Endothelial cell of umbilical vein (primary cell): ENCODE measurements at regions not wholly inside any gene's neighbourhood (a gene's known extent, or its start where the extent isn't known, plus 50 kb on each side); places are given as distances from the start of the nearest gene placed in this dataset.

Experiments
- BruUV-seq: library from RNA; stranded (reverse); fragments of 400-500 nt; replicated peaks from 2 replicates; lab custom pipeline; 2021; lab: Mats Ljungman, UMichigan
- CTCF ChIA-PET: fragments of 300-600, 350-600 bp; sonication (Branson Sonifier 250); formaldehyde crosslinking; loops from one replicate; lab custom pipeline; 2021; ENCODE audit warnings: antibody characterized with exemption, inconsistent platforms; lab: Charles Lee
- POLR2A ChIA-PET: fragments of 300-600, 350-600 bp; sonication (Branson Sonifier 250); formaldehyde crosslinking; loops from one replicate; lab custom pipeline; 2021; ENCODE audit warnings: antibody characterized with exemption, inconsistent platforms; lab: Charles Lee
- DNase-seq: peaks from one replicate; pipeline ENCODE4 v3.0.0-alpha.2; 2011; ENCODE audit warnings: low read depth, low spot score
- FAIRE-seq: peaks from 2 replicates; lab custom pipeline; 2011; peaks lifted over from hg19 to GRCh38; lab: Jason Lieb, UNC
- H2AFZ ChIP-seq: 2 replicates; pipeline ENCODE4 v1.6.0; 2012; ENCODE audit warnings: low read depth, low read length, control low read depth, inconsistent platforms
- H3K27ac ChIP-seq: 2 replicates; pipeline ENCODE4 v1.5.1; 2011; ENCODE audit warnings: low read depth, mild to moderate bottlenecking, control low read depth, low read length, moderate library complexity; ENCODE audit not compliant: insufficient read depth
- H3K27me3 ChIP-seq, 2 experiments: 2 replicates each; pipeline versions ENCODE4 v1.6.0 to v1.6.1; 2011; ENCODE audit warnings: low read length in 2 of 2, mixed read lengths in 1 of 2; ENCODE audit not compliant: control insufficient read depth in 2 of 2, insufficient read depth in 2 of 2
- H3K36me3 ChIP-seq, 2 experiments: 2 replicates in 1 of 2; 3 replicates in 1 of 2; pipeline ENCODE4 v1.5.1; 2011; ENCODE audit warnings: low read length in 2 of 2, mild to moderate bottlenecking in 1 of 2, moderate library complexity in 1 of 2; ENCODE audit not compliant: control insufficient read depth in 2 of 2, insufficient read depth in 2 of 2; ENCODE audit errors: extremely low read depth in 1 of 2
- H3K4me1 ChIP-seq: 3 replicates; pipeline ENCODE4 v1.5.1; 2011; ENCODE audit warnings: mild to moderate bottlenecking, low read length; ENCODE audit not compliant: control insufficient read depth, insufficient read depth; ENCODE audit errors: extremely low read depth
- H3K4me2 ChIP-seq: 2 replicates; pipeline ENCODE4 v1.6.1; 2011; ENCODE audit warnings: low read length, control low read depth, mixed read lengths; ENCODE audit not compliant: insufficient read depth
- H3K4me3 ChIP-seq, 3 experiments: fragments of 200-600 bp in 1 of 3; sonication (generic), shearing (Covaris generic) in 1 of 3; replicated peaks in 1 of 3; 2 replicates each; pipeline ENCODE4 v1.5.1; 2011 to 2016; ENCODE audit warnings: control low read depth in 3 of 3, low read length in 3 of 3, mild to moderate bottlenecking in 2 of 3, inconsistent platforms in 1 of 3, low read depth in 1 of 3, moderate library complexity in 1 of 3; ENCODE audit not compliant: insufficient read depth in 1 of 3
- H3K79me2 ChIP-seq: 2 replicates; pipeline ENCODE4 v1.6.0; 2012; ENCODE audit warnings: low read length, inconsistent platforms; ENCODE audit not compliant: control insufficient read depth, insufficient read depth
- H3K9ac ChIP-seq: replicated peaks from 2 replicates; pipeline ENCODE3; 2011; ENCODE audit warnings: low read length, control low read depth; ENCODE audit not compliant: insufficient read depth; ENCODE audit errors: extremely low read depth
- H3K9me1 ChIP-seq: replicated peaks from 3 replicates; pipeline ENCODE4 v1.6.0; 2011; ENCODE audit warnings: mild to moderate bottlenecking, low read length; ENCODE audit not compliant: control insufficient read depth, insufficient read depth; ENCODE audit errors: extremely low read depth
- H3K9me3 ChIP-seq: replicated peaks from 2 replicates; pipeline ENCODE4 v1.5.1; 2012; ENCODE audit warnings: low read length, inconsistent platforms; ENCODE audit not compliant: control insufficient read depth, insufficient read depth
- H4K20me1 ChIP-seq: replicated peaks from 2 replicates; pipeline ENCODE3; 2011; ENCODE audit warnings: mild to moderate bottlenecking, low read length; ENCODE audit not compliant: control insufficient read depth, insufficient read depth; ENCODE audit errors: extremely low read depth
- EZH2 ChIP-seq: IDR thresholded peaks from 2 replicates; pipeline ENCODE4 v1.6.1; 2012; ENCODE audit warnings: borderline replicate concordance, low read depth, mild to moderate bottlenecking, moderate library complexity, low read length, inconsistent platforms; ENCODE audit not compliant: severe bottlenecking
- FOS ChIP-seq: IDR thresholded peaks from 2 replicates; pipeline ENCODE4 v1.6.1; 2011; ENCODE audit warnings: mild to moderate bottlenecking, low read length, moderate library complexity, borderline replicate concordance; ENCODE audit not compliant: insufficient read depth
- GATA2 ChIP-seq: IDR thresholded peaks from 2 replicates; pipeline ENCODE4 v1.7.0; 2011; ENCODE audit warnings: low read depth, mild to moderate bottlenecking, moderate library complexity, mixed read lengths, low read length; ENCODE audit not compliant: insufficient read length, insufficient read depth
- JUN ChIP-seq: IDR thresholded peaks from 2 replicates; pipeline ENCODE4 v1.6.1; 2011; ENCODE audit warnings: borderline replicate concordance, low read depth; ENCODE audit not compliant: insufficient read length, insufficient read depth
- POLR2A ChIP-seq: IDR thresholded peaks from 2 replicates; pipeline ENCODE4 v1.6.1; 2012; ENCODE audit warnings: low read depth, mild to moderate bottlenecking, control low read depth, low read length
- dilution Hi-C: fragments of 300-500 bp; cut with MboI; formaldehyde crosslinking; loops from one replicate; pipeline ENCODE4 v1.15.0; 2019; ENCODE audit warnings: low sequenced_read_pairs; ENCODE audit not compliant: extremely low pct_ligation_motif_present
- intact Hi-C: fragments of 100-400 bp; cut with micrococcal nuclease; formaldehyde crosslinking; loops from one replicate; pipeline ENCODE4 v1.10.0; 2022
- TF ChIP-seq, protein P1 (sequence below), 2 donors: IDR thresholded peaks; 1 replicate in 1 of 2; 2 replicates in 1 of 2; pipeline ENCODE4 v1.5.1; 2011; ENCODE audit warnings: low read length in 2 of 2, mild to moderate bottlenecking in 2 of 2, moderate library complexity in 2 of 2, control low read depth in 1 of 2, inconsistent platforms in 1 of 2, low read depth in 1 of 2; ENCODE audit not compliant: insufficient read depth in 1 of 2; ENCODE audit errors: extremely low read depth in 1 of 2
- TF ChIP-seq, protein P2 (sequence below): IDR thresholded peaks from 2 replicates; pipeline ENCODE4 v1.6.1; 2011; ENCODE audit not compliant: insufficient read depth, insufficient read length

DNA sequence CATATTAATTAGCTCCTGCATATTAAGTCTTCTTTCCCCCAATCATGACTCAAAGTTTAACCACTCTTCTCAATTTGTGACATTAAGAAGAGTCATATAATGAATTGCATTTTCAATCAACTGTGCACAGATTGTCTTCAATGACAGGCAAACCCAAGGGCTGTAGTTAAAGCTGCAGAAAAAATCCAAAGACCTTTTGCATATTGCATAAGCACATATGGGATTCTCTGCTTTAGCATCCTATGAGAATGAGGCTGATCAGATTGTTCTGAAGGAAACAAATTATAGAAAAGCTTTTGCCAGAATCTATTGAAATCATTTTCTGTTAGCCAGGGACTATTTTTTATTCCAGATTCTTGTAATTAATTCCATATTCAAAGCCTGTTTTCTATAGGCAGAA lies 112.3 kb downstream of the FAM170A start:
- Histone ChIP-seq H3K9ac (no peak overlapping the region), H3K9me1 (no peaks in the 10 kb centered on the region), H3K4me2 (no peak overlapping the region), H2AFZ (no peak overlapping the region), H3K79me2 (no peaks in the 10 kb centered on the region), H3K9me3 (no peaks in the 10 kb centered on the region), H3K27me3 (no peaks in the 10 kb centered on the region), H3K27ac (no peak overlapping the region), H4K20me1 (no peaks in the 10 kb centered on the region), H3K4me1 (no peaks in the 10 kb centered on the region), H3K4me3 (no peak overlapping the region), H3K36me3 (no peaks in the 10 kb centered on the region)
- intact Hi-C loops (no loop called here), dilution Hi-C loops (no loop called here)
- CTCF ChIA-PET, result no interaction called here
- no TSS peak for BruUV-seq
- FAIRE-seq, result no peak
- POLR2A ChIA-PET, result no interaction called here
- TF ChIP-seq GATA2, result no peak
- TF ChIP-seq FOS, result no peak
- TF ChIP-seq JUN, result no peak
- TF ChIP-seq POLR2A, result no peak
- no peak for DNase-seq

DNA sequence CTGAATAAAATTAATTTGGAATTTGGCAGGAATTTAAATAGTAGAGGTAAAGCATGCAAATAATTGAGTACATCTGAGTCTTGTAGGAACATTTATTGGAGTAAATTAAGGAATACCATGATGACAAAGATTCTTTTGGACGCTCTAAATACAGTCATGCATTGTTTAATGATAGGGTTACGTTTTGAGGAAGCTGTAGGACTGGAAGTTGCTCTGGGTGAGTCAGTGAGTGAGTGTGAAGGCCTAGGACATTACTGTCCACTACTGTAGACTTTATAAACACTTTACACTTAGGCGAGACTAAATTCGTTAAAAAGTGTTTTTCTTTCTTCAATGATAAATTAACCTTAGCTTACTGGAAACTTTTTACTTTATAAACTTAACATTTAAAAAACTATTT lies 113.0 kb downstream of the FAM170A start:
- no TSS peak for BruUV-seq
- Histone ChIP-seq H3K79me2 (no peaks in the 10 kb centered on the region), H3K9ac (no peak overlapping the region), H4K20me1 (no peaks in the 10 kb centered on the region), H3K27me3 (no peaks in the 10 kb centered on the region), H3K27ac (no peak overlapping the region), H3K4me1 (no peaks in the 10 kb centered on the region), H3K36me3 (no peaks in the 10 kb centered on the region), H3K4me2 (no peak overlapping the region), H3K9me3 (no peaks in the 10 kb centered on the region), H3K9me1 (no peaks in the 10 kb centered on the region), H2AFZ (no peak overlapping the region), H3K4me3 (no peak overlapping the region)
- dilution Hi-C loops (no loop called here), intact Hi-C loops (no loop called here)
- CTCF ChIA-PET, result no interaction called here
- no peak for TF ChIP-seq POLR2A
- TF ChIP-seq, protein P1, sequence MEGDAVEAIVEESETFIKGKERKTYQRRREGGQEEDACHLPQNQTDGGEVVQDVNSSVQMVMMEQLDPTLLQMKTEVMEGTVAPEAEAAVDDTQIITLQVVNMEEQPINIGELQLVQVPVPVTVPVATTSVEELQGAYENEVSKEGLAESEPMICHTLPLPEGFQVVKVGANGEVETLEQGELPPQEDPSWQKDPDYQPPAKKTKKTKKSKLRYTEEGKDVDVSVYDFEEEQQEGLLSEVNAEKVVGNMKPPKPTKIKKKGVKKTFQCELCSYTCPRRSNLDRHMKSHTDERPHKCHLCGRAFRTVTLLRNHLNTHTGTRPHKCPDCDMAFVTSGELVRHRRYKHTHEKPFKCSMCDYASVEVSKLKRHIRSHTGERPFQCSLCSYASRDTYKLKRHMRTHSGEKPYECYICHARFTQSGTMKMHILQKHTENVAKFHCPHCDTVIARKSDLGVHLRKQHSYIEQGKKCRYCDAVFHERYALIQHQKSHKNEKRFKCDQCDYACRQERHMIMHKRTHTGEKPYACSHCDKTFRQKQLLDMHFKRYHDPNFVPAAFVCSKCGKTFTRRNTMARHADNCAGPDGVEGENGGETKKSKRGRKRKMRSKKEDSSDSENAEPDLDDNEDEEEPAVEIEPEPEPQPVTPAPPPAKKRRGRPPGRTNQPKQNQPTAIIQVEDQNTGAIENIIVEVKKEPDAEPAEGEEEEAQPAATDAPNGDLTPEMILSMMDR (IDR thresholded peaks at IDR 0.05; ENCODE audit: extremely low read depth in 1 of 2, insufficient read depth in 1 of 2, low read depth in 1 of 2, low read length in 2 of 2), result no peak
- TF ChIP-seq EZH2, result no peak
- TF ChIP-seq, protein P2, sequence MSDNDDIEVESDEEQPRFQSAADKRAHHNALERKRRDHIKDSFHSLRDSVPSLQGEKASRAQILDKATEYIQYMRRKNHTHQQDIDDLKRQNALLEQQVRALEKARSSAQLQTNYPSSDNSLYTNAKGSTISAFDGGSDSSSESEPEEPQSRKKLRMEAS, result no peak
- TF ChIP-seq JUN, result no peak
- POLR2A ChIA-PET, result no interaction called here
- no peak for DNase-seq
- no peak for FAIRE-seq
